D341Med (cell line): ENCODE measurements at regions not wholly inside any gene's neighbourhood (a gene's known extent, or its start where the extent isn't known, plus 50 kb on each side); places are given as distances from the start of the nearest gene placed in this dataset.

Source experiments
- DNase-seq: peaks from one replicate; pipeline ENCODE4 v3.0.0; 2012; ENCODE audit warnings: low spot score

GRCh38 chr3:102114264-102114979 lies 265.1 kb downstream of the NFKBIZ start:
- no peak for DNase-seq

GRCh38 chr3:102122527-102122926 lies 273.2 kb downstream of the NFKBIZ start:
- DNase-seq = no peak

GRCh38 chr3:102123590-102124190 lies 274.4 kb downstream of the NFKBIZ start:
- DNase-seq = no peak

DNA sequence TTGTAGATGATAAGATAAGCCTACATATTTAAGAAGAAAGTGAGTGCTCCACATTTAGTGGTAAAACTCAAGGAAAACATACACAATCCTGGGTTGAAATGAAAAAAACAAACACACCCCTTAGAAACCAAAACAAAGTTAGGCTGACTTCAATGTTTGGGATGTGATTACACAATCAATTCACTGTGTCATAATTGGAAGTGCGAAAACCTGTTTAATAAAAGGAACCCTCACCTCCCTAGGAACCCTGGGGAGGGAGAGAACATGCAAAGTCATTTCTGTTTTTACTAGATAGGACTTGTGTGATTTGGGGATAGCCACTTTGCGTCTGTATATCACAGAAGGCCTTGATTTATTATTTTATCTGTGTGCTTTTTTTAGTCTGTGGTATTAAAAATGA lies 275.0 kb downstream of the NFKBIZ start:
- DNase-seq = no peak

GRCh38 chr3:102124704-102125103 lies 275.4 kb downstream of the NFKBIZ start:
- DNase-seq = no peak

- no peak for DNase-seq
Measured at GRCh38 chr3:102125197-102125993, 276.1 kb downstream of the NFKBIZ start.

DNA sequence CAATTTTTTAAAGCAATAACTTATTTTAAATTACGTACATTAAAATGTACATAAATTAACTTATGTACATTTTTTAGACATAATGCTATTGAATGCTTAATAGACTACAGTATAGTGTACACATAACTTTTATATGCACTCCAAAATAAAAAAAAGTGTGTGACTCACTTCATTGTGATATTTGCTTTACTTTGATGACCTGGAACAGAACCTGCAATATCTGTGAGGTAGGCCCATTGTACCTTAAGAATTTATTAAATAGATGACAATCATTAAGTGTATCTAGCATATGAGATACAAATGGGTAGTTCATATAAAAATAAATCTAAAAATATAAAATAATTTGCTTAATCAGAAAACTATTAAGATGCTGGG lies 276.7 kb downstream of the NFKBIZ start:
- no peak for DNase-seq

GRCh38 chr3:102129760-102130608 lies 280.7 kb downstream of the NFKBIZ start:
- DNase-seq = no peak

DNA sequence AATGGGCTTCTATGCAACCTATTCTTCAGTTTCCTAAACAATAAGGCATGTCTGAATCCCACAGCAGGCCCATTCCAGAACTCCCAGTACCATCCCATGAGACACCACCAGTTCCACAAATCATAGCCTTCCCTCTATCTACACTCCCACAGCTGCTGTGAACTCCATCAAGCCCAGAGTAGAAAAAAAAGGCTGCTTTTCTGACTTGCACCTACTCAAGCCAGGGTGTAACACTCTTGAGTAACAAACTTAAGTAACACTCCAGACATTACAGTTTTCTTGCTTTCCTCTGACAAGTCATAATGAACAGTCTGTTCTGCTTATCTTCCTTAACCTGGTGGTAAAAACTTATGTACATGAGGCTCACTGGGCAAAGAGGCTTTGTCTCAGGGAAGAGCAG lies 283.1 kb downstream of the NFKBIZ start:
- DNase-seq = no peak

- no peak for DNase-seq
Measured at GRCh38 chr3:102133376-102133775, 284.1 kb downstream of the NFKBIZ start.

DNA sequence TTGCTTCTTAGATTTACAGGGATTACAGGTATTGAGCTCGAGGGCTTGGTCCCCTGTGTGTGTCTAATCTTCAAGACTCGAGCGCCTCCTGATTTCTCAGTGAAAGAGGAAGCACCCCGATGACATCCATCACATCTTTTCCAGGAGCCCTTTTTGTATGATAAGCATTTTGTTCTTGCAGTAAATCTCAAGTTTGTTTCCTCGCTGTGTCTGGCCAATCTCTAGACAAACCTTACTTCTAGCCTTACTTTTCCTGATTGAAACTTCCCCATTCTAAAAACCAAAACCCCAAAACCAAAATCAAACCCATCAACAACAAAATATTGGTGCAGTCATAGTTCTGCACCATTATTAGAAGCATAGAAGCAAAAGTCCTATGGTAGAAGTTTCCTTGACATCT lies 286.0 kb downstream of the NFKBIZ start:
- no peak for DNase-seq

DNA sequence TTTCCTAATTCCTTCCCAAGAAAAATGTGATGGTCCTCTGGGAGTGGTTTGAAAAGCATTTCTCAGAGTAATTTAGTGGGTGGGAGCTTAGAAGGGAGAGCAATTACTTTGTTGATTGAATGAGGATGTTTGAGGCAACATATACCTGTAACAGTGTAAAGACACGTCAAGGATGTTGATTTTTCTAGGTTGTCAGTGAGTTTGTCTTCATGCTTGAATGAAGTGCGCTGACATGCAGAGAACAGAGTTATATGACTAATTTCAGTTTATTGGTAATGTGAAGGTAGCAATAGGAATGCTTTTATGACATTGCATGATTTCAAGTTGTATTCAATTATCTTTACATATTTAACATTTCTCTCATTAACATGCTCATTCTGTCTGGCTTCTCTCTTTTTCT lies 286.9 kb downstream of the NFKBIZ start:
- no peak for DNase-seq

DNA sequence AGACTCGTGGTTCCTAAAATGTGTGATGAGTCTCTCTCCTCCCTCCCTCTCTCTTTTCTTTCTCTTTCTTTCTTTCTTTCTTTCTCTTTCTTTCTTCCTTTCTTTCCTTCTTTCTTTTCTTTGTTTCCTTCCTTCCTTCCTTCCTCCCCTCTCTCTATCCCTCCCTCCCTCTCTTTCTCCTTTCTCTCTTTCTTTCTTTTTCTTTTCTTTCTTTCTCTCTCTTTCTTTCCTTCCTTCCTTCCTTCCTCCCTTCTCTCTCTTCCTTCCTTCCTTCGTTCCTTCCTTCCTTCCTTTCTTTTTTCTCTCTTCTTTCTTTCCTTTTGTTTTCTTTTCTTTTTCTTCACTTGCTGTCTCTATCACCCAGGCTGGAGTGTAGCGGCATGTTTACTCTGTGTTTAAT lies 290.8 kb downstream of the NFKBIZ start:
- no peak for DNase-seq

DNA sequence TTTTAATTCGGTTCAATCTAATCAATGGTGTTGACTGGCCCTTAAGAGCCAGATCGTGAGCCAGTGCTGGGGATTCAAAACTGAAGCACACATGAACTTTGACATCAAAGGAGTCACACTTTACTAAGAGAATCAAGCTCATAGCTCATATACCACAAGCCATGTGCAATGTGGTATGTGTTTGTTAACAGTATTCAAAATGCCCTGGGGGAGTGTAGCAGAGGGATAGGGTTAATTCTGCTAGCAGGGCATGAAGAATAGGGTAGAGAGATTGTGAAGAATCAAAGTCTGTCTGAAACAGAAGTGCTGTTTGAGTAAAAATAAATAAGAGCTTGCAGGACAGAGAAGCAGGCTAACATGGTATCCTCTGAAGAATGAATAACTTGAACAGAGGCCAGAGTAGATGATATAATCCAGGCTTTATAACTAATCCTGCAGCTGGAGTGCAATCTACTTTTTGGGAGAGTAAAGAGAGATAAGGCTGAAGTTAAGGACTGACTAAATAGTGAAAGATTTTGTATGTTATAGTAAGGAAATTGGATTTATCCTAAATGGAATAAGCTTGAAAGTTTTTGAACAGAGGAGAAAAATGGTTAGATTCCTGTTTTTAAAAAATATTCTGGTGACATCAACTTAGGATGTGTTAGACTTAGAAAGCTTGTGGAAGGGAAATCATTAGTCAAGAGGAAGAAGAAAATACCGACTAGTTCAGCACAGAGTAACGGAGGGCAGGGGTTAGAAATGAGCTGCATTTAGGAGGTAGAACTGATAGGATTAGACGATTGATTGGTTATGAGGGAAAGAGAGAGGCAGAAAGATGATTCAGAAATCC lies 292.0 kb downstream of the NFKBIZ start:
- DNase-seq = no peak

DNA sequence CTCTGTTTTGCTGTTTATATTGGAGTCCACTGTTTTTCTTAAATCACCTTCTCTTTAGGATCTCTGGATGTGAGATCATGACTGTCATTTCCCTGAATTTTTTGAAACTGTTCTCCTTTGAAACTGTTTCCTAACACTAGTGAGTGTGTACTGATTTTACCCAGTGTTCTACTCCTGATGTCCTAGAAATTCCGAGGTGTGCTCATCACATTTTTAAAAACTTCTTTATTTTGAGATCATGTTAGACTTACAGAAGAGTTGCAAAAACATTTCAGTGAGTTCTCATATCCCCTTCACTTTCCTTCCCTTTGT lies 292.6 kb downstream of the NFKBIZ start:
- no peak for DNase-seq

GRCh38 chr3:102142379-102143060 lies 292.3 kb upstream of the ZPLD1 start:
- no peak for DNase-seq

GRCh38 chr3:102143536-102143935 lies 291.3 kb upstream of the ZPLD1 start:
- no peak for DNase-seq

DNA sequence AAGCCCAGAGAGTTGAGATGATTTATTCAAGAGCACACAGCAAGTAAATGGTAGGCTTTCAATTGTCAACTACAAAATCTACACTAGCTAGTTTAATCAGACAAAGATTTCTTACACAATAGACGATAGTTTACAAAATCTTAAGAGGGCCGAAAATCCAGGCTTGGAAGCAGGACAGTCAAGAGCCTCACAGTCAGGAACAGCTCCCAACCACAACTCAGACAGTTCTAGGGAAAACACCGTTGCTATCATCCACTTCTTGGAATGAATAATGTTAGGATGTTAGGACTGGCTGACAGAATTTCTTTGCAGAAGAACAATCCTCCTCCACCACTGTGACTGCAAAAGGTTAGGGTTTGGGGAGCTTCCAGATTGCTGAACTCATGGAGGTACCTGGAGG lies 290.8 kb upstream of the ZPLD1 start:
- no peak for DNase-seq

DNA sequence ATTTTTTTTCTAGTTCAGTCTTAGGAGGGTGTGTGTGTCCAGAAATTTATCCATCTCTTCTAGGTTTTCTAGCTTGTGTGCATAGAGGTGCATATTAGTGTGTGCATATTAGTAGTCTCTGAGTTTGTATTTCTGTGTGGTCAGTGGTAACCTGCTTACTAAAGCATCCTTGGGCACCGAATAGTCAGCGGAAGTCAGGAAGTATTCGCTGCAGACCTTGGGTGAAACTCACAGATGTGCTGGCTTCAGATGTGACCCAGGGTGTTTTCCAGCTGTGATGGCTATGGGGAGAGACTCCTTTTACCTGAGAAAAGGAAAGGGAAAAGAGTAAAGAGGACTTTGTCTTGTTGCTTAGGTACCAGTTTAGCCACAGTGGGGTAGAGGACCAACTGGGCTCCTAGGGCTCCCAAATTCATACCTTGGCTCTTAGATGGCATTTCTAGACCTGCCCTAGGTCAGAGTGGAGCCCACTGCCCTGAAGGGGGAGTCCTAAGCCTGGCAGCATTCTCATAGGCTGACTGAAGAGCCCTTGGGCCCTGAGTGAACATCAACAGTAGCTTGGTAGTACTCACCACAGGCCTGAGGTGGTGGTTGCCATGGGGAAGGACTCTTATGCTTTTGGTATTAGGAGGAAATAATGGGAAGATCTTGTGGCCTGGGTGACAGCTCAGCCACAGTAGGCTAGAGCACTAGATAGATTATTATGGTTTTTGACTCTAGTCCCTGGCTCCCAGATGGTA lies 286.0 kb upstream of the ZPLD1 start:
- no peak for DNase-seq

- no peak for DNase-seq
Measured at GRCh38 chr3:102151935-102152334, 282.9 kb upstream of the ZPLD1 start.
